Psoas muscle (tissue), 7 donors: ENCODE measurements at regions not wholly inside any gene's neighbourhood (a gene's known extent, or its start where the extent isn't known, plus 50 kb on each side); places are given as distances from the start of the nearest gene placed in this dataset.

Source experiments
- ATAC-seq, 4 donors: fragments of 200-7000 bp; cut with Tn5 transposase; one replicate each; pipeline ENCODE4 v1.9.1; 2020; ENCODE audit warnings: moderate library complexity in 3 of 4, mild to moderate bottlenecking in 2 of 4
- DNase-seq, 2 donors: peaks; one replicate each; pipeline ENCODE4 v3.0.0-alpha.2; 2020
- H3K27ac ChIP-seq: fragments of 200-600 bp; one replicate; pipeline ENCODE4 v1.8.0; 2022
- H3K27me3 ChIP-seq, 3 donors: fragments of 200-600 bp in 1 of 3; one replicate each; pipeline versions ENCODE4 v1.6.1 to v1.8.0; 2013 to 2022; ENCODE audit warnings: low read length in 2 of 3, mild to moderate bottlenecking in 2 of 3, moderate library complexity in 1 of 3; ENCODE audit not compliant: insufficient read depth in 3 of 3
- H3K36me3 ChIP-seq, 2 donors: fragments of 200-600 bp in 1 of 2; one replicate each; pipeline versions ENCODE4 v1.6.1 to v1.8.0; 2013 to 2022; ENCODE audit warnings: low read depth in 1 of 2, mild to moderate bottlenecking in 1 of 2, moderate library complexity in 1 of 2; ENCODE audit not compliant: insufficient read depth in 1 of 2
- H3K4me1 ChIP-seq: fragments of 200-600 bp; one replicate; pipeline ENCODE4 v1.8.0; 2022
- H3K4me3 ChIP-seq: fragments of 200-600 bp; one replicate; pipeline ENCODE4 v1.8.0; 2022; ENCODE audit warnings: mild to moderate bottlenecking
- H3K9me3 ChIP-seq: fragments of 200-600 bp; one replicate; pipeline ENCODE4 v1.8.0; 2022
- CTCF ChIP-seq: fragments of 200-600 bp; IDR thresholded peaks from one replicate; pipeline ENCODE4 v1.8.0; 2022; ENCODE audit warnings: antibody characterized with exemption
- WGBS, 3 donors: extraction: QIAGEN DNeasy Blood & Tissue Kit; methylation state at CpG; one replicate each; pipeline versions ENCODE4 v1.1.6 to v1.1.7; 2013; 5-methylcytosine and 5-hydroxymethylcytosine counted together
- intact Hi-C, 2 donors: fragments of 100-400 bp; cut with DNase I; formaldehyde crosslinking; loops; one replicate each; pipeline versions ENCODE4 v1.11.0 to v1.14.2; 2022
- donor health status: healthy with polysubstance abuse.
- donor health status: DM: no; HTN: no; CAD: no; lungs with moderate emphysema.
- donor health status: Bipolar disorder and iron deficiency.
- donor health status: healthy.
- donor health status: DM: yes; HTN: yes; CAD: no.
- donor health status: DM: no; HTN: no; CAD: no.
- donor health status: DM: yes; HTN: yes; CAD: no.

- TF ChIP-seq CTCF = no peak
- ATAC-seq (no peak), DNase-seq (no peak)
- Histone ChIP-seq H3K27ac (no peak overlapping the region), H3K9me3 (no peaks in the 10 kb centered on the region), H3K4me1 (no peaks in the 10 kb centered on the region), H3K36me3 (no peaks in the 10 kb centered on the region), H3K27me3 (no peaks in the 10 kb centered on the region), H3K4me3 (no peak overlapping the region)
- intact Hi-C loops = no loop called here
- WGBS, 3 donors = 90 to 97% (median 92%) methylated on average over 3 of the region's 3 CpGs
These were observed 172.1 kb upstream of the IL12A start for GRCh38 chr3:159816512-159816911.

GRCh38 chr3:159817126-159817525 lies 171.5 kb upstream of the IL12A start:
- Histone ChIP-seq H3K27me3 (no peaks in the 10 kb centered on the region), H3K4me3 (no peak overlapping the region), H3K27ac (no peak overlapping the region), H3K4me1 (no peaks in the 10 kb centered on the region), H3K36me3 (no peaks in the 10 kb centered on the region), H3K9me3 (no peaks in the 10 kb centered on the region)
- no peak for ATAC-seq
- WGBS, 3 donors = 90 to 94% (median 93%) methylated on average over 6 of the region's 6 CpGs
- intact Hi-C loops = no loop called here
- TF ChIP-seq CTCF = no peak
- DNase-seq = no peak

- no peak for ATAC-seq
- intact Hi-C loops = no loop called here
These were observed 171.1 kb upstream of the IL12A start for GRCh38 chr3:159817571-159817970.

GRCh38 chr3:159818399-159818798 lies 170.2 kb upstream of the IL12A start:
- 34 to 70% (median 35%) methylated on average over 3 of the region's 3 CpGs for WGBS, 3 donors
- Histone ChIP-seq H3K4me3 (no peak overlapping the region), H3K27ac (no peak overlapping the region), H3K27me3 (no peaks in the 10 kb centered on the region), H3K36me3 (no peaks in the 10 kb centered on the region), H3K4me1 (peaks cover under 1% of the 10 kb centered on the region), H3K9me3 (no peaks in the 10 kb centered on the region)
- peak; percentile 29 for TF ChIP-seq CTCF
- intact Hi-C loops = no loop called here
- DNase-seq (peak; percentile 23 to 42), ATAC-seq (peak; percentile 70 to 84 (median 74))

More at GRCh38 chr3:159817571-159817970, 171.1 kb upstream of the IL12A start:
- Histone ChIP-seq H3K27me3 (no peaks in the 10 kb centered on the region), H3K27ac (no peak overlapping the region), H3K36me3 (no peaks in the 10 kb centered on the region), H3K9me3 (no peaks in the 10 kb centered on the region), H3K4me1 (no peaks in the 10 kb centered on the region), H3K4me3 (no peak overlapping the region)
- 68 to 81% (median 78%) methylated on average over 3 of the region's 3 CpGs for WGBS, 3 donors
- no peak for DNase-seq
- TF ChIP-seq CTCF = no peak

- ATAC-seq = no peak
- no peaks in the 10 kb centered on the region for H3K27me3 ChIP-seq
- WGBS, 3 donors = 62 to 74% (median 73%) methylated on average over 3 of the region's 3 CpGs
These were observed 169.6 kb upstream of the IL12A start for GRCh38 chr3:159818997-159819500.

More at GRCh38 chr3:159818997-159819500, 169.6 kb upstream of the IL12A start:
- Histone ChIP-seq H3K36me3 (no peaks in the 10 kb centered on the region), H3K27ac (no peak overlapping the region), H3K9me3 (no peaks in the 10 kb centered on the region), H3K4me3 (no peak overlapping the region), H3K4me1 (peaks cover 7% of the 10 kb centered on the region)
- no peak for DNase-seq
- intact Hi-C loops = no loop called here
- no peak for TF ChIP-seq CTCF
